ENCODE measurements at regions not wholly inside any gene's neighbourhood (a gene's known extent, or its start where the extent isn't known, plus 50 kb on each side); places are given as distances from the start of the nearest gene placed in this dataset.

DNA sequence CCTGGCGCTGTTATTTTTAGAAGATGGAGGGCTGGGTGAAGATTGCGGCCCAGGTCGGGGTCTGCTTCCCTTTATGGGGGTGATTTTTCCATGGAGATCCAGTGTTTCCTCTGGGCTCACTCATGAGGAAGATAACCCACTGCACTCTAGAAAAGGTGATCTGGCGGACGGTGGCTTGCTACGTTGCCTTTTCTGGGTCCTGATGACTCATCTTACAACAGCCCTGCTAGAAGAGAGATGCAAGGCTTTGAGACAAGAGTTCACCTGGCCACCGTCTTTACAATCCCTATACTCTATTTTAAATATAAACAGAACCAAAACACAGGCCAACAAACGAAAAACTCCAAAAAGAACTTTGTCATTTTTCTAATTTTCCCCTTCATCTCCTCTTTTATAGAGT lies 182.1 kb upstream of the EXOC2 start:
- no peaks in the 10 kb centered on the region for H3K36me3 Mint-ChIP-seq
- ChIA-PET CTCF (interaction anchor here (1.6 kb wide), 1 partner anchor 19 kb away, joined by 4 read pairs; no protein-coding TSS in a partner anchor), POLR2A (no interaction called here)
- no peaks in the 10 kb centered on the region for H3K4me1 Mint-ChIP-seq
- H3K9me3 Mint-ChIP-seq, result no peaks in the 10 kb centered on the region
- H3K27me3 Mint-ChIP-seq (ENCODE audit: low read depth), result no peaks in the 10 kb centered on the region
- ATAC-seq, result no peak
- no peak for DNase-seq (ENCODE audit: low spot score)
- no peak overlapping the region for H3K4me3 Mint-ChIP-seq
- TF ChIP-seq, protein P1, sequence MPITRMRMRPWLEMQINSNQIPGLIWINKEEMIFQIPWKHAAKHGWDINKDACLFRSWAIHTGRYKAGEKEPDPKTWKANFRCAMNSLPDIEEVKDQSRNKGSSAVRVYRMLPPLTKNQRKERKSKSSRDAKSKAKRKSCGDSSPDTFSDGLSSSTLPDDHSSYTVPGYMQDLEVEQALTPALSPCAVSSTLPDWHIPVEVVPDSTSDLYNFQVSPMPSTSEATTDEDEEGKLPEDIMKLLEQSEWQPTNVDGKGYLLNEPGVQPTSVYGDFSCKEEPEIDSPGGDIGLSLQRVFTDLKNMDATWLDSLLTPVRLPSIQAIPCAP (CRISPR knock-in tag; IDR thresholded peaks at IDR 0.05), result no peak
- no peak for TF ChIP-seq FOXK1 (CRISPR knock-in tag; IDR thresholded peaks at IDR 0.05)
- TF ChIP-seq, protein P2, sequence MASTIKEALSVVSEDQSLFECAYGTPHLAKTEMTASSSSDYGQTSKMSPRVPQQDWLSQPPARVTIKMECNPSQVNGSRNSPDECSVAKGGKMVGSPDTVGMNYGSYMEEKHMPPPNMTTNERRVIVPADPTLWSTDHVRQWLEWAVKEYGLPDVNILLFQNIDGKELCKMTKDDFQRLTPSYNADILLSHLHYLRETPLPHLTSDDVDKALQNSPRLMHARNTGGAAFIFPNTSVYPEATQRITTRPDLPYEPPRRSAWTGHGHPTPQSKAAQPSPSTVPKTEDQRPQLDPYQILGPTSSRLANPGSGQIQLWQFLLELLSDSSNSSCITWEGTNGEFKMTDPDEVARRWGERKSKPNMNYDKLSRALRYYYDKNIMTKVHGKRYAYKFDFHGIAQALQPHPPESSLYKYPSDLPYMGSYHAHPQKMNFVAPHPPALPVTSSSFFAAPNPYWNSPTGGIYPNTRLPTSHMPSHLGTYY (CRISPR knock-in tag; IDR thresholded peaks at IDR 0.05), result no peak
- no peak for TF ChIP-seq PRDM15 (CRISPR knock-in tag; IDR thresholded peaks at IDR 0.05)
- TF ChIP-seq RELA (CRISPR knock-in tag; IDR thresholded peaks at IDR 0.05; ENCODE audit: borderline replicate concordance), result no peak
- TF ChIP-seq MYBL2 (CRISPR knock-in tag; IDR thresholded peaks at IDR 0.05), result no peak
- TF ChIP-seq, protein P3, sequence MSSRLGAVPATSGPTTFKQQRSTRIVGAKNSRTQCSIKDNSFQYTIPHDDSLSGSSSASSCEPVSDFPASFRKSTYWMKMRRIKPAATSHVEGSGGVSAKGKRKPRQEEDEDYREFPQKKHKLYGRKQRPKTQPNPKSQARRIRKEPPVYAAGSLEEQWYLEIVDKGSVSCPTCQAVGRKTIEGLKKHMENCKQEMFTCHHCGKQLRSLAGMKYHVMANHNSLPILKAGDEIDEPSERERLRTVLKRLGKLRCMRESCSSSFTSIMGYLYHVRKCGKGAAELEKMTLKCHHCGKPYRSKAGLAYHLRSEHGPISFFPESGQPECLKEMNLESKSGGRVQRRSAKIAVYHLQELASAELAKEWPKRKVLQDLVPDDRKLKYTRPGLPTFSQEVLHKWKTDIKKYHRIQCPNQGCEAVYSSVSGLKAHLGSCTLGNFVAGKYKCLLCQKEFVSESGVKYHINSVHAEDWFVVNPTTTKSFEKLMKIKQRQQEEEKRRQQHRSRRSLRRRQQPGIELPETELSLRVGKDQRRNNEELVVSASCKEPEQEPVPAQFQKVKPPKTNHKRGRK (CRISPR knock-in tag; IDR thresholded peaks at IDR 0.05; ENCODE audit: borderline replicate concordance), result no peak
- TF ChIP-seq GABPB1 (CRISPR knock-in tag; IDR thresholded peaks at IDR 0.05), result no peak
- no peak for TF ChIP-seq TP53 (CRISPR knock-in tag; IDR thresholded peaks at IDR 0.05)
- no peak for TF ChIP-seq OVOL2 (CRISPR knock-in tag; IDR thresholded peaks at IDR 0.05; ENCODE audit: borderline replicate concordance)
- no peak for TF ChIP-seq ZNF121 (CRISPR knock-in tag; IDR thresholded peaks at IDR 0.05)
- no peak for TF ChIP-seq TCF7 (CRISPR knock-in tag; IDR thresholded peaks at IDR 0.05; ENCODE audit: low read depth)
- no peak for TF ChIP-seq GTF2I (CRISPR knock-in tag; conservative IDR thresholded peaks at IDR 0.05)
- no peak for TF ChIP-seq NFE2L1 (CRISPR knock-in tag; IDR thresholded peaks at IDR 0.05)
- TF ChIP-seq SP1 (CRISPR knock-in tag; conservative IDR thresholded peaks at IDR 0.05), result no peak
- TF ChIP-seq, protein P4, sequence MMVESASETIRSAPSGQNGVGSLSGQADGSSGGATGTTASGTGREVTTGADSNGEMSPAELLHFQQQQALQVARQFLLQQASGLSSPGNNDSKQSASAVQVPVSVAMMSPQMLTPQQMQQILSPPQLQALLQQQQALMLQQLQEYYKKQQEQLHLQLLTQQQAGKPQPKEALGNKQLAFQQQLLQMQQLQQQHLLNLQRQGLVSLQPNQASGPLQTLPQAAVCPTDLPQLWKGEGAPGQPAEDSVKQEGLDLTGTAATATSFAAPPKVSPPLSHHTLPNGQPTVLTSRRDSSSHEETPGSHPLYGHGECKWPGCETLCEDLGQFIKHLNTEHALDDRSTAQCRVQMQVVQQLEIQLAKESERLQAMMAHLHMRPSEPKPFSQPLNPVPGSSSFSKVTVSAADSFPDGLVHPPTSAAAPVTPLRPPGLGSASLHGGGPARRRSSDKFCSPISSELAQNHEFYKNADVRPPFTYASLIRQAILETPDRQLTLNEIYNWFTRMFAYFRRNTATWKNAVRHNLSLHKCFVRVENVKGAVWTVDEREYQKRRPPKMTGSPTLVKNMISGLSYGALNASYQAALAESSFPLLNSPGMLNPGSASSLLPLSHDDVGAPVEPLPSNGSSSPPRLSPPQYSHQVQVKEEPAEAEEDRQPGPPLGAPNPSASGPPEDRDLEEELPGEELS (CRISPR knock-in tag; IDR thresholded peaks at IDR 0.05), result no peak
- no peak for TF ChIP-seq TEAD1 (CRISPR knock-in tag; IDR thresholded peaks at IDR 0.05)
- no peak overlapping the region for H3K27ac Mint-ChIP-seq

GRCh38 chr6:872570-873125 lies 179.7 kb upstream of the EXOC2 start:
- Mint-ChIP-seq H3K4me3 (no peak overlapping the region), H3K36me3 (no peaks in the 10 kb centered on the region), H3K9me3 (peaks cover 5% of the 10 kb centered on the region), H3K4me1 (0 out of 2 replicates have a peak, but pooled peaks cover 4% of the 10 kb centered on the region), H3K27ac (no peak overlapping the region), H3K27me3 (ENCODE audit: low read depth) (no peaks in the 10 kb centered on the region)
- ATAC-seq, result no peak
- TF ChIP-seq ZSCAN18 (CRISPR knock-in tag; IDR thresholded peaks at IDR 0.05), result no peak
- TF ChIP-seq, protein P5, sequence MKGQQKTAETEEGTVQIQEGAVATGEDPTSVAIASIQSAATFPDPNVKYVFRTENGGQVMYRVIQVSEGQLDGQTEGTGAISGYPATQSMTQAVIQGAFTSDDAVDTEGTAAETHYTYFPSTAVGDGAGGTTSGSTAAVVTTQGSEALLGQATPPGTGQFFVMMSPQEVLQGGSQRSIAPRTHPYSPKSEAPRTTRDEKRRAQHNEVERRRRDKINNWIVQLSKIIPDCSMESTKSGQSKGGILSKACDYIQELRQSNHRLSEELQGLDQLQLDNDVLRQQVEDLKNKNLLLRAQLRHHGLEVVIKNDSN (CRISPR knock-in tag; IDR thresholded peaks at IDR 0.05), result no peak
- TF ChIP-seq MXD4 (CRISPR knock-in tag; IDR thresholded peaks at IDR 0.05; ENCODE audit: borderline replicate concordance), result no peak
- TF ChIP-seq ZNF232 (CRISPR knock-in tag; IDR thresholded peaks at IDR 0.05), result no peak
- no peak for TF ChIP-seq SMAD4 (CRISPR knock-in tag; IDR thresholded peaks at IDR 0.05)
- TF ChIP-seq TCF7 (CRISPR knock-in tag; IDR thresholded peaks at IDR 0.05; ENCODE audit: low read depth), result no peak
- ChIA-PET POLR2A (no interaction called here), CTCF (no interaction called here)
- DNase-seq (ENCODE audit: low spot score), result no peak
